MM.1S (cell line): ENCODE measurements at regions not wholly inside any gene's neighbourhood (a gene's known extent, or its start where the extent isn't known, plus 50 kb on each side); places are given as distances from the start of the nearest gene placed in this dataset.

Experiments used
- CTCF ChIP-seq: fragments of 300-600 bp; sonication (generic); IDR thresholded peaks from 2 replicates; pipeline ENCODE4 v1.5.1; 2016; ENCODE audit warnings: antibody characterized with exemption, low read length, mixed read lengths
- EZH2 ChIP-seq: fragments of 300-600 bp; sonication (generic); optimal IDR thresholded peaks from 2 replicates; pipeline ENCODE3; 2017; ENCODE audit warnings: low read depth, mild to moderate bottlenecking, antibody characterized with exemption, low read length, mixed read lengths
- EZH2phosphoT487 ChIP-seq: fragments of 300-600 bp; sonication (generic); IDR thresholded peaks from 2 replicates; pipeline ENCODE4 v1.6.1; 2018; ENCODE audit warnings: antibody characterized with exemption, low read length

GRCh38 chr21:26715116-26715515 is 130.1 kb downstream of the ADAMTS1 start:
- no peak for TF ChIP-seq CTCF
- no peak for TF ChIP-seq EZH2
- TF ChIP-seq EZH2phosphoT487: no peak
